Endothelial cell (in vitro differentiated cells): ENCODE measurements at regions not wholly inside any gene's neighbourhood (a gene's known extent, or its start where the extent isn't known, plus 50 kb on each side); places are given as distances from the start of the nearest gene placed in this dataset.

Source experiments
- DNase-seq: peaks from one replicate; pipeline ENCODE4 v3.0.0; 2021; ENCODE audit warnings: low spot score
- H3K27ac Mint-ChIP-seq: one replicate; pipeline ENCODE4 v1.8.0; 2021; ENCODE audit warnings: mixed read lengths, inconsistent platforms; ENCODE audit not compliant: unreplicated experiment
- H3K27me3 Mint-ChIP-seq: one replicate; pipeline ENCODE4 v1.8.0; 2021; ENCODE audit warnings: mild to moderate bottlenecking, moderate library complexity, mixed read lengths, inconsistent platforms; ENCODE audit not compliant: unreplicated experiment
- H3K36me3 Mint-ChIP-seq: one replicate; pipeline ENCODE4 v1.8.0; 2021; ENCODE audit warnings: mild to moderate bottlenecking, low read depth, mixed read lengths, inconsistent platforms; ENCODE audit not compliant: unreplicated experiment
- H3K4me1 Mint-ChIP-seq: one replicate; pipeline ENCODE4 v1.8.0; 2021; ENCODE audit warnings: mild to moderate bottlenecking, mixed read lengths, inconsistent platforms; ENCODE audit not compliant: unreplicated experiment
- H3K4me3 Mint-ChIP-seq: one replicate; pipeline ENCODE4 v1.8.0; 2021; ENCODE audit warnings: mild to moderate bottlenecking, mixed read lengths, inconsistent platforms; ENCODE audit not compliant: unreplicated experiment
- H3K9me3 Mint-ChIP-seq: one replicate; pipeline ENCODE4 v1.8.0; 2021; ENCODE audit warnings: mixed read lengths, inconsistent platforms; ENCODE audit not compliant: unreplicated experiment
- CTCF ChIP-seq: fragments of 200-600 bp; sonication (generic); IDR thresholded peaks from one replicate; pipeline ENCODE4 v1.5.0; 2021; ENCODE audit warnings: antibody characterized with exemption; ENCODE audit not compliant: unreplicated experiment

GRCh38 chr5:4232084-4232483, 636.5 kb downstream of the IRX1 start:
- Mint-ChIP-seq H3K4me3 (no peak overlapping the region), H3K9me3 (no peaks in the 10 kb centered on the region), H3K27ac (no peak overlapping the region), H3K36me3 (no peaks in the 10 kb centered on the region), H3K4me1 (no peaks in the 10 kb centered on the region), H3K27me3 (no peaks in the 10 kb centered on the region)
- DNase-seq = no peak
- no peak for TF ChIP-seq CTCF

- TF ChIP-seq CTCF = no peak
- DNase-seq = no peak
Measured at GRCh38 chr5:4233671-4234070, 638.0 kb downstream of the IRX1 start.

GRCh38 chr5:4243479-4244264, 648.0 kb downstream of the IRX1 start:
- Mint-ChIP-seq H3K9me3 (no peaks in the 10 kb centered on the region), H3K4me3 (no peak overlapping the region), H3K36me3 (no peaks in the 10 kb centered on the region), H3K27me3 (no peaks in the 10 kb centered on the region), H3K27ac (no peak overlapping the region), H3K4me1 (no peaks in the 10 kb centered on the region)
- DNase-seq = no peak
- no peak for TF ChIP-seq CTCF

More at GRCh38 chr5:4233671-4234070, 638.0 kb downstream of the IRX1 start:
- Mint-ChIP-seq H3K36me3 (no peaks in the 10 kb centered on the region), H3K9me3 (no peaks in the 10 kb centered on the region), H3K4me1 (no peaks in the 10 kb centered on the region), H3K27me3 (no peaks in the 10 kb centered on the region), H3K4me3 (no peak overlapping the region), H3K27ac (no peak overlapping the region)

GRCh38 chr5:4244306-4244705, 648.7 kb downstream of the IRX1 start:
- no peak for TF ChIP-seq CTCF
- no peaks in the 10 kb centered on the region for H3K36me3 Mint-ChIP-seq
- H3K27me3 Mint-ChIP-seq = no peaks in the 10 kb centered on the region
- H3K4me1 Mint-ChIP-seq = no peaks in the 10 kb centered on the region
- no peaks in the 10 kb centered on the region for H3K9me3 Mint-ChIP-seq
- H3K4me3 Mint-ChIP-seq = no peak overlapping the region
- DNase-seq = no peak
- H3K27ac Mint-ChIP-seq = no peak overlapping the region

- no peak overlapping the region for H3K27ac Mint-ChIP-seq
- no peak for DNase-seq
- H3K9me3 Mint-ChIP-seq = no peaks in the 10 kb centered on the region
- H3K4me3 Mint-ChIP-seq = no peak overlapping the region
- no peaks in the 10 kb centered on the region for H3K27me3 Mint-ChIP-seq
- no peaks in the 10 kb centered on the region for H3K4me1 Mint-ChIP-seq
- TF ChIP-seq CTCF = no peak
- H3K36me3 Mint-ChIP-seq = no peaks in the 10 kb centered on the region
Measured at GRCh38 chr5:4245076-4245475, 649.4 kb downstream of the IRX1 start.
